H1 (cell line): ENCODE measurements at regions not wholly inside any gene's neighbourhood (a gene's known extent, or its start where the extent isn't known, plus 50 kb on each side); places are given as distances from the start of the nearest gene placed in this dataset.

Experiments used
- CTCF ChIA-PET: fragments of 300-600 bp; sonication (Branson Sonifier 250); formaldehyde crosslinking; loops from one replicate; lab custom pipeline; 2021; ENCODE audit not compliant: partially characterized antibody; lab: Charles Lee
- POLR2A ChIA-PET: fragments of 300-600 bp; sonication (Branson Sonifier 250); formaldehyde crosslinking; loops from one replicate; lab custom pipeline; 2021; ENCODE audit warnings: inconsistent platforms; ENCODE audit not compliant: partially characterized antibody; lab: Charles Lee
- DNase-seq, 2 experiments: peaks; one replicate each; pipeline versions ENCODE4 v3.0.0 to v3.0.0-alpha.2; 2010 to 2022; ENCODE audit warnings: low spot score in 2 of 2, low read depth in 1 of 2, mixed read lengths in 1 of 2
- FAIRE-seq: peaks from 2 replicates; lab custom pipeline; 2011; peaks lifted over from hg19 to GRCh38; lab: Jason Lieb, UNC
- H2AFZ ChIP-seq: 2 replicates; pipeline ENCODE4 v1.8.1; 2012; ENCODE audit warnings: low read length, inconsistent platforms
- H2AK5ac ChIP-seq: 2 replicates; pipeline ENCODE4 v1.6.1; 2013; ENCODE audit warnings: low read depth, low read length
- H2BK120ac ChIP-seq: replicated peaks from 2 replicates; pipeline ENCODE3; 2013; ENCODE audit warnings: low read depth, low read length, inconsistent platforms
- H2BK12ac ChIP-seq: 2 replicates; pipeline ENCODE4 v1.6.1; 2013; ENCODE audit warnings: low read depth, low read length
- H2BK15ac ChIP-seq: 2 replicates; pipeline ENCODE4 v1.6.1; 2013; ENCODE audit warnings: low read length
- H2BK20ac ChIP-seq: 2 replicates; pipeline ENCODE4 v1.6.1; 2013; ENCODE audit warnings: low read length
- H2BK5ac ChIP-seq: 2 replicates; pipeline ENCODE4 v1.6.1; 2013; ENCODE audit warnings: low read depth, low read length
- H3K14ac ChIP-seq: 2 replicates; pipeline ENCODE4 v1.6.1; 2013; ENCODE audit warnings: inconsistent platforms; ENCODE audit not compliant: insufficient read length
- H3K18ac ChIP-seq: 2 replicates; pipeline ENCODE4 v1.6.1; 2013; ENCODE audit warnings: low read length; ENCODE audit errors: extremely low read depth
- H3K23ac ChIP-seq: 2 replicates; pipeline ENCODE4 v1.6.1; 2013; ENCODE audit warnings: inconsistent platforms; ENCODE audit not compliant: insufficient read length
- H3K23me2 ChIP-seq: 2 replicates; pipeline ENCODE4 v1.6.1; 2013; ENCODE audit warnings: low read depth, low read length
- H3K27ac ChIP-seq: 2 replicates; pipeline ENCODE4 v1.6.1; 2011; ENCODE audit warnings: low read depth, low read length, inconsistent platforms
- H3K27me3 ChIP-seq, 4 experiments: replicated peaks in 1 of 4; 1 replicate in 1 of 4; 2 replicates in 3 of 4; pipeline versions ENCODE4 v1.6.1 to v1.8.1; 2011 to 2013; ENCODE audit warnings: low read length in 3 of 4, mild to moderate bottlenecking in 3 of 4, inconsistent platforms in 2 of 4, mixed read lengths in 2 of 4, moderate library complexity in 1 of 4; ENCODE audit not compliant: control insufficient read depth in 3 of 4, insufficient read depth in 3 of 4; ENCODE audit errors: extremely low read depth in 1 of 4
- H3K36me3 ChIP-seq, 4 experiments: 2 replicates each; pipeline versions ENCODE4 v1.6.1 to v1.8.1; 2011 to 2013; ENCODE audit warnings: mild to moderate bottlenecking in 4 of 4, low read length in 3 of 4, moderate library complexity in 2 of 4, control low read depth in 1 of 4, inconsistent platforms in 1 of 4; ENCODE audit not compliant: insufficient read depth in 4 of 4, control insufficient read depth in 2 of 4
- H3K4ac ChIP-seq: replicated peaks from 2 replicates; pipeline ENCODE3; 2013; ENCODE audit warnings: low read length, low read depth, mixed read lengths, inconsistent platforms; ENCODE audit not compliant: insufficient read length
- H3K4me1 ChIP-seq, 4 experiments: replicated peaks in 1 of 4; 1 replicate in 1 of 4; 2 replicates in 3 of 4; pipeline versions ENCODE4 v1.6.1 to v1.8.1; 2011 to 2013; ENCODE audit warnings: low read length in 3 of 4, inconsistent platforms in 2 of 4, mixed read lengths in 1 of 4; ENCODE audit not compliant: insufficient read depth in 4 of 4, control insufficient read depth in 3 of 4
- H3K4me2 ChIP-seq, 2 experiments: 2 replicates each; pipeline versions ENCODE4 v1.6.1 to v1.8.1; 2011 to 2013; ENCODE audit warnings: low read depth in 2 of 2, low read length in 2 of 2, control low read depth in 1 of 2, inconsistent platforms in 1 of 2, mild to moderate bottlenecking in 1 of 2; ENCODE audit not compliant: insufficient read depth in 1 of 2
- H3K4me3 ChIP-seq, 4 experiments: fragments of 200-600, 300-600 bp in 1 of 4; sonication (generic), shearing (Covaris generic), sonication (Bioruptor Twin) in 1 of 4; 2 replicates each; pipeline versions ENCODE4 v1.5.1 to v1.8.1; 2011 to 2016; ENCODE audit warnings: low read length in 4 of 4, low read depth in 3 of 4, control low read depth in 2 of 4, inconsistent platforms in 2 of 4, mild to moderate bottlenecking in 2 of 4, mixed read lengths in 1 of 4, moderate library complexity in 1 of 4; ENCODE audit not compliant: insufficient read depth in 2 of 4; ENCODE audit errors: extremely low read depth in 1 of 4
- H3K56ac ChIP-seq: replicated peaks from 2 replicates; pipeline ENCODE3; 2013; ENCODE audit warnings: low read depth, mild to moderate bottlenecking, mixed read lengths, low read length, inconsistent platforms; ENCODE audit not compliant: insufficient read length
- H3K79me1 ChIP-seq: 2 replicates; pipeline ENCODE4 v1.6.1; 2013; ENCODE audit warnings: low read depth, low read length, control low read depth
- H3K79me2 ChIP-seq, 2 experiments: 2 replicates each; pipeline versions ENCODE4 v1.6.1 to v1.8.1; 2012 to 2013; ENCODE audit warnings: low read length in 2 of 2, mild to moderate bottlenecking in 2 of 2, inconsistent platforms in 1 of 2; ENCODE audit not compliant: insufficient read depth in 2 of 2, control insufficient read depth in 1 of 2
- H3K9ac ChIP-seq, 4 experiments: replicated peaks in 1 of 4; 1 replicate in 1 of 4; 2 replicates in 3 of 4; pipeline versions ENCODE4 v1.6.1 to v1.8.1; 2011 to 2013; ENCODE audit warnings: low read depth in 3 of 4, low read length in 3 of 4, control low read depth in 2 of 4, mild to moderate bottlenecking in 2 of 4, moderate library complexity in 2 of 4, inconsistent platforms in 1 of 4; ENCODE audit errors: extremely low read depth in 1 of 4
- H3K9me3 ChIP-seq, 2 experiments: 2 replicates each; pipeline versions ENCODE4 v1.6.1 to v1.8.1; 2012 to 2013; ENCODE audit warnings: mild to moderate bottlenecking in 2 of 2, moderate library complexity in 2 of 2, control low read depth in 1 of 2, inconsistent platforms in 1 of 2, low read depth in 1 of 2, low read length in 1 of 2, mixed read lengths in 1 of 2; ENCODE audit not compliant: insufficient read depth in 2 of 2
- H4K20me1 ChIP-seq, 2 experiments: replicated peaks in 1 of 2; 2 replicates each; pipeline versions ENCODE3 to v1.8.1; 2011 to 2013; ENCODE audit warnings: inconsistent platforms in 2 of 2, low read length in 2 of 2, mild to moderate bottlenecking in 1 of 2; ENCODE audit not compliant: insufficient read depth in 2 of 2, control insufficient read depth in 1 of 2
- H4K5ac ChIP-seq: 2 replicates; pipeline ENCODE4 v1.6.1; 2013; ENCODE audit warnings: low read length, low read depth, mixed read lengths, inconsistent platforms; ENCODE audit not compliant: insufficient read length
- H4K8ac ChIP-seq: 2 replicates; pipeline ENCODE4 v1.8.0; 2013; ENCODE audit warnings: mild to moderate bottlenecking, moderate library complexity, low read length, inconsistent platforms; ENCODE audit not compliant: insufficient read depth; ENCODE audit errors: extremely low read depth
- H4K91ac ChIP-seq: replicated peaks from 2 replicates; pipeline ENCODE3; 2013; ENCODE audit warnings: low read length, mixed read lengths, inconsistent platforms; ENCODE audit not compliant: insufficient read length
- BACH1 ChIP-seq: IDR thresholded peaks from 2 replicates; pipeline ENCODE4 v1.6.1; 2012; ENCODE audit warnings: low read length, improper control_type of control experiment
- CBX8 ChIP-seq: fragments of 300-800, 300-1000 bp; sonication (generic); IDR thresholded peaks from 2 replicates; pipeline ENCODE4 v1.7.1; 2016; ENCODE audit warnings: low read depth, low read length, borderline replicate concordance
- CEBPB ChIP-seq: IDR thresholded peaks from 2 replicates; pipeline ENCODE4 v1.6.1; 2012; ENCODE audit warnings: low read depth, low read length
- CREB1 ChIP-seq: IDR thresholded peaks from 2 replicates; pipeline ENCODE4 v1.6.1; 2012; ENCODE audit warnings: inconsistent platforms
- HDAC6 ChIP-seq: IDR thresholded peaks from one replicate; pipeline ENCODE4 v1.7.1; 2012; ENCODE audit warnings: low read depth, mild to moderate bottlenecking, inconsistent platforms, low read length, moderate library complexity
- KDM4A ChIP-seq: IDR thresholded peaks from one replicate; pipeline ENCODE4 v1.7.1; 2012; ENCODE audit warnings: low read depth, mild to moderate bottlenecking, moderate library complexity, low read length, inconsistent platforms; ENCODE audit not compliant: severe bottlenecking
- NRF1 ChIP-seq: IDR thresholded peaks from 2 replicates; pipeline ENCODE4 v1.6.1; 2011; ENCODE audit warnings: mild to moderate bottlenecking, low read depth, low read length, improper control_type of control experiment
- RFX5 ChIP-seq: IDR thresholded peaks from 2 replicates; pipeline ENCODE4 v1.6.1; 2011; ENCODE audit warnings: low read depth, low read length, improper control_type of control experiment, borderline replicate concordance
- SP4 ChIP-seq: IDR thresholded peaks from 2 replicates; pipeline ENCODE4 v1.6.1; 2012; ENCODE audit warnings: low read length, inconsistent platforms
- TBP ChIP-seq: IDR thresholded peaks from 2 replicates; pipeline ENCODE4 v1.6.1; 2011; ENCODE audit warnings: low read depth, low read length, improper control_type of control experiment
- TEAD4 ChIP-seq: IDR thresholded peaks from 2 replicates; pipeline ENCODE4 v1.6.1; 2012; ENCODE audit warnings: low read depth, low read length, inconsistent platforms, mixed read lengths
- YY1 ChIP-seq: IDR thresholded peaks from 2 replicates; pipeline ENCODE4 v1.6.1; 2011; ENCODE audit warnings: low read depth, mild to moderate bottlenecking, low read length
- WGBS, 2 experiments: shearing (Covaris generic) in 1 of 2; methylation state at CpG; one replicate each; pipeline versions ENCODE4 v1.1.6 to v1.1.7; 2013 to 2015; ENCODE audit warnings: low lambda C conversion rate in 2 of 2, mixed read lengths in 2 of 2, inconsistent platforms in 1 of 2, low coverage in 1 of 2, missing lambda C conversion rate in 1 of 2; ENCODE audit not compliant: insufficient replicate concordance in 2 of 2, insufficient coverage in 1 of 2, insufficient read length in 1 of 2; ENCODE audit errors: extremely low coverage in 1 of 2, missing lambda C conversion rate in 1 of 2; 5-methylcytosine and 5-hydroxymethylcytosine counted together
- TF ChIP-seq, protein P1 (sequence below): IDR thresholded peaks from 2 replicates; pipeline ENCODE4 v1.6.1; 2012; ENCODE audit warnings: inconsistent platforms

- Histone ChIP-seq H2AK5ac (no peak overlapping the region), H3K4me3 (no peak overlapping the region), H3K23me2 (peaks cover 6% of the 10 kb centered on the region; the same call in 1 of the 2 replicates), H3K79me1 (no peaks in the 10 kb centered on the region), H3K4ac (no peak overlapping the region), H3K36me3 (no peaks in the 10 kb centered on the region), H3K23ac (no peak overlapping the region), H2AFZ (0 out of 2 replicates have a peak overlapping the region, but pooled peaks have one; percentile 64), H2BK12ac (no peak overlapping the region), H3K79me2 (no peaks in the 10 kb centered on the region), H2BK5ac (no peak overlapping the region; the same call in 1 of the 2 replicates), H4K20me1 (no peaks in the 10 kb centered on the region), H4K5ac (no peak overlapping the region), H3K27ac (no peak overlapping the region), H3K18ac (no peak overlapping the region), H2BK20ac (no peak overlapping the region), H2BK120ac (no peak overlapping the region), H4K91ac (no peak overlapping the region), H3K9me3 (no peaks in the 10 kb centered on the region), H3K4me2 (no peak overlapping the region), H3K4me1 (peaks cover 0 to 11% (median 3%) of the 10 kb centered on the region in 4 experiments; a peak in 5 of 7 replicates), H3K27me3 (no peaks in the 10 kb centered on the region), H3K9ac (no peak overlapping the region), H3K14ac (no peak overlapping the region), H4K8ac (no peak overlapping the region), H3K56ac (no peak overlapping the region), H2BK15ac (no peak overlapping the region)
- POLR2A ChIA-PET = no interaction called here
- 95% methylated on average over 1 of the region's 1 CpG; no CpG with 5 or more reads in 1 of the 2 experiments for WGBS, 2 experiments
- TF ChIP-seq CEBPB = no peak
- TF ChIP-seq, protein P1, sequence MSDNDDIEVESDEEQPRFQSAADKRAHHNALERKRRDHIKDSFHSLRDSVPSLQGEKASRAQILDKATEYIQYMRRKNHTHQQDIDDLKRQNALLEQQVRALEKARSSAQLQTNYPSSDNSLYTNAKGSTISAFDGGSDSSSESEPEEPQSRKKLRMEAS = no peak
- TF ChIP-seq YY1 = no peak
- TF ChIP-seq NRF1 = no peak
- no peak for TF ChIP-seq SP4
- no peak for TF ChIP-seq CBX8
- TF ChIP-seq TBP = no peak
- no peak for TF ChIP-seq KDM4A
- no peak for TF ChIP-seq TEAD4
- no peak for TF ChIP-seq RFX5
- TF ChIP-seq BACH1 = no peak
- TF ChIP-seq CREB1 = no peak
- TF ChIP-seq HDAC6 = no peak
- no peak for FAIRE-seq
- CTCF ChIA-PET = interaction anchor here (0.6 to 1.5 kb wide), 3 partner anchors 60 to 203 kb away, joined by 3 read pairs; no protein-coding TSS in a partner anchor
- no peak for DNase-seq
Observed at GRCh38 chr10:6783471-6783870, 203.4 kb upstream of the PRKCQ start.
